AG08396 (cell line): ENCODE measurements at regions not wholly inside any gene's neighbourhood (a gene's known extent, or its start where the extent isn't known, plus 50 kb on each side); places are given as distances from the start of the nearest gene placed in this dataset.

ENCODE experiments used
- DNase-seq: peaks from one replicate; pipeline ENCODE4 v3.0.0; 2012; ENCODE audit warnings: low spot score, mixed read lengths

DNA sequence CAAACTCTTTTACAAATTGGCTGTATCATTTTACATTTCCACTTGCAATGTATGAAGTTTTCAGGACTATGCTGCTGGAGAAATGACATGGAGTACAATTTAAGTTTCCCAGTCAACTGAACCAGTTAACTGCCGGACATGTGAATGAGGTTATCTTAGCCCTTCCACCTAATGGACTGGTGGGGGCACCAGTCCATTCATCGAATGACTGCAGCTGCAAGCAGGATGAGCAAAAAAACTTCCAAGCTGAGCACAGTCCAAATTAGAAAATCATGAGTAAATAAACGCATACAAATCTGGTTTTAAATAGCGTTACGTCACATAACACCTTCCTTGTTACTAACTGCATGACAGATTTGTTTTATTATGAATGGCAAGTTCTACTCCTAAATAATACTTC, 1131.5 kb downstream of the PCDH18 start:
- DNase-seq = peak; percentile 4

DNA sequence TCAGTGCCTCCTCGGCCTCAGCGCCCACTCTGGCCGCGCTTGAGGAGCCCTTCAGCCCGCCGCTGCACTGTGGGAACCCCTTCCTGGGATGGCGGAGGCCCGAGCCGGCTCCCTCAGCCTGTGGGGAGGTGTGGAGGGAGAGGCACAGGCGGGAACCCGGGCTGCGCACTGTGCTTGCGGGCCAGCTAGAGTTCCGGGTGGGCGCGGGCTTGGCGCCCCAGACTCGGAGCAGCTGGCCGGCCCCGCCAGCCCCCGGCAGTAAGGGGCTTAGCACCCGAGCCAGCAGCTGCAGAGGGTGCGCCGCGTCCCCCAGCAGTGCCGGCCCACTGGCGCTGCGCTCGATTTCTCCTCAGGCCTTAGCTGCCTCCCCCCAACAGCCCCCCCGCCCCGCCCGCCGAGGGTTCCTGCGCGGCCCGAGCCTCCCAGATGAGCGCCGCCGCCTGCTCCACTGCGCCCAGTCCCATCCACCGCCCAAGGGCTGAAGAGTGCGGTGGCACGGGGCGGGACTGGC, 1137.0 kb downstream of the PCDH18 start:
- DNase-seq = no peak

DNA sequence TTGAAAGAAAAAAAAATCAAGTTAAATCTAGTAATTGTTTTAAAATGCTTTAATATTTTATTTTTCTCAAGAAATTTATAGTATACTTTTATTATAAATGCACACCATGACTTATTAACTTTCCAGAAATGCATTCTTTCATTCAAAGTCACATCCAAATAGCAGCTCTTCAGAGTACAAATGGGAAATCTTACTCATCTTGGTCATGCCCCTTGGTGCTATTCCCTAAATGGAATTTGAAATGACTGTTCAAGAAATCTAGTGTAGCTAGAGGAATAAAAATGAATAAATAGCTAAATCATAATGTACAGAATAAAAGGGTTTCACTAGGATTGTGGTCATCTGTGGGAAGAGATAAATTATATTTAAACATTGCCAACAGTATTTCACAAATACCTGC, 1139.7 kb downstream of the PCDH18 start:
- DNase-seq = peak; percentile 21

DNA sequence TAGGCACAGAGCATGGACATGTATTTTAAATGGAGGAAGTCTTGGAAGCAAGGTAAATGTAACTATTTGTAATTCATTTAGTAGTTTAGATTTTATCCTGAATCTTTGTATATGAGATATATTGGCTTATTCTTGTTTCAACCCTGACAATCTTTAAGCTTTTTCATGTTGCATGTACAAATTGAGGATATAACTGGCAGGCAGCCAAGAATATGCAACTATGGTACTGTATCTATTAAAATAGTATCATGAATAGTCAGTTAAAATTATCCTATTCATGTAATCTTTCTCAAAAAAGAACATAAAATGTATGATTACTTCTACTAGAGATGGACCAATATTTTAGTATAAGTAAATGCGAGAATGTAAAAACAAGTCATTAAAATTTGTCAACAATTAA, 1141.5 kb downstream of the PCDH18 start:
- no peak for DNase-seq

DNA sequence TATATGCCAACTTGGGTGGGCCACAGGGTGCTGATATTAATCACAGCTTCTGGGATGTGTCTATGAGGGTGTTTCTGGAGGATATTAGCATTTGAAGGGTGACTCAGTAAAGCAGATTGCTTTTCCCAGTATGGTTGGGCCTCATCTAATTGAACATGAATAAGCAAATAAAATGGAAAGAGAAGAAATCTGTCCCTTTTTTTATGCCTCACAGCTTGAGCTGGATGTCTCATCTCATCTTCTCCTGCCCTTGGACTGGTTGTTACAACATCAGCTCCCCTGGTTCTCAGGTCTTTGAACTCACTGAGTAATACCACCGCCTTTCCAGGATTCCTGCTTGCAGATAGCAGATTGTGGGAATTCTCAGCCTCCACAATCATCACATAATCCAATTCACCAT, 1149.2 kb downstream of the PCDH18 start:
- DNase-seq = no peak

DNA sequence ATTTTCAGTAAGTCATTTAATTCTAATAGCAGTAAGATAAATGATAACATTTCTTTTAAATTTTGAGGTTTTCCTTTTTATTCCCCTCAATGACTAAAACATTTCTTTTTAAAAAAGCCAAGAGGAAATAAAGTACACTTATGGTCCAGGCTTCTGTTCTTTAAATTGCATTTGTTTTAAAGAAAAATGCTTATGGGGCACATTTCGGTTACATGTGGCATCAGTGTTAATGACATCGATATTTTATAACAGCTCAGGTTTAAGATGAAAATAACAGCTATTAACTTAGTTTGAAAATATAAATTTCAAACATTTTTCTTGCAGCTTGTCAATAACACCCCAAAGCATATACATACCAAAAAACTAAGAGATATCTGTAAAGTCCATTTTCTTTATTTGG, 1161.1 kb downstream of the PCDH18 start:
- DNase-seq = no peak

DNA sequence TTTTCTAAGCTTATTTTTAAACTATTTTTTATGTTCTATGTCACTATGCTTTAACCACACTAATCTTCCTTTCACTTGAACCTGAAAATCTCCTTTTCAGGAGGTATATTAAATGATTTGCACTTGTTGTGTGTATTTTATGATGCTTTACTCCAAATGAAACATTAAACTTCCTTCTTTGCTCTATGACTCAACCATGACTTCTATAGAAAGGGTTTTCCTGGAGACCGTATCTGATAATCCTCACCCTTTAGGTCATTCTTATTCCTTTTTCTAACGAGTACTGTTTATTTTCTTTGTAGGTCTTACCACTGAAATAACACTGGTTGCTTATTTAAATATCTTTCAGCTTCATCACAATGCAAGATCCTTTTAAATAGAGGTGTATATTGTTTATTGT, 1163.2 kb downstream of the PCDH18 start:
- DNase-seq = no peak

DNA sequence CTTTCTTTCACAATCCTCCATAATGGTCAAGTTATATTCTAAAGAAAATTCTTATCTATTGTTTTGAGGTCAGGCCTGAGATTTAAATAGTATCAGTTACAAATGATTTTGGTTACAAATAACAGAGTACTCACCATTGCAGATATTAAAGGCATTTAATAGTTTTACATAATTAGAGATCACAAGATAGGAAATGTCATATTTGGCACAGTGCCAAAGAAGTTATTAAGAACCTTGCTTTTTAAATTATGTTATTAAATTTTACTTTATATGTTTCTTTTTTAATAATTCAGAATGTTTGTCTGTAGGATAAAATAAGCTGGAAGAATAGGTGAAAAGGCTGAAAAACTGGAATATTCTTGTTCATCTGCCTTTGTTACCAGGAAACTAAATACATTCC, 1174.7 kb downstream of the PCDH18 start:
- DNase-seq = no peak

DNA sequence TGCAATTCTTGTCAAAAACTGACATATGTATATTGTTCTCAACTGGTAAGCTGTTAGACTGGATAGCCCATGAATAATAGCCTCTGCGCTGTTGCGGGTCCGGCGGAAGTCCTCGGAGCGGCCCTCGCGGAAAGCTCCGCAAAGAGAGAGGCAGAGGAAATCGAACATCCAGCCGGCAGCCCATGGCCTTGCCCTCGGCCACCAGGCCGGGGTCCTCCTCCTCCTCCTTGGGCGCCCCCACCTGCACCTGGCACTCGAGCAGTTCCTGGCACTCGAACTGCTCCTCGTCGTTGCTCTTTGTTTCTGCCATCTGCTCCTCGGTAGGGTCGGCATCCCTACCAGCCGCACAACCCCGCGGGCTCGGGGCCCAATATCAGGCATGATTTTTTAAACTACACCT, 1176.3 kb downstream of the PCDH18 start:
- DNase-seq = no peak

DNA sequence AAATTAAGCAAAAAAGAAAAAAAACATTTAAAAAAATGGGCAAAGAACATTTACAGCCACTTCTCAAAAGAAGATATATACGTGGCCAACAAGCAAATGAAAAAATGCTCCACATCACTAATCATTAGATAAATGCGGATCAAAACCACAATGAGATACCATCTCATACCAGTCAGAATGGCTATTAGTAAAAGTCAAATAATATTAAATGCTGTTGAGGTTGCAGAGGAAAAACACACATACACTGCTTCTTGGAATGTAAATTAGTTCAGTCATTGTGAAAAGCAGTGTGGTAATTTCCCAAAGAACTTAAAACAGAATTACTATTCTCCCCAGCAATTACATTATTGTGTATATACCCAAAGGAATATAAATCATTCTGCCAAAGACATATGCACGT, 1189.0 kb downstream of the PCDH18 start:
- no peak for DNase-seq

DNA sequence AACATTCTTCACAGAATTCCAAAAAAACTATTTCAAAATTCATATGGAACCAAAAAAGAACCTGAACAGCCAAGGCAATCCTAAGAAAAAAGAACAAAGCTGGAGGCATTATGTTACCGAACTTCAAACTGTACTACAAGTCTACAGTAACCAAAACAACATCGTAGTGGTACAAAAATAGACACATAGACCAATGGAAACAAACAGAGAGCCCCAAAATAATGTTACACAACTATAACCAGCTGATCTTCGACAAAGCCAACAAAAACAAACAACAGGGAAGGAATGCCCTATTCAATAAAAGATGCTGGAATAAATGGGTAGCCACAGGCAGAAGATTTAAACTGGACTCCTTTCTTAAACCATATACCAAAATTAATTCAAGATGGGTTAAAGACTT, 1189.6 kb downstream of the PCDH18 start:
- no peak for DNase-seq

DNA sequence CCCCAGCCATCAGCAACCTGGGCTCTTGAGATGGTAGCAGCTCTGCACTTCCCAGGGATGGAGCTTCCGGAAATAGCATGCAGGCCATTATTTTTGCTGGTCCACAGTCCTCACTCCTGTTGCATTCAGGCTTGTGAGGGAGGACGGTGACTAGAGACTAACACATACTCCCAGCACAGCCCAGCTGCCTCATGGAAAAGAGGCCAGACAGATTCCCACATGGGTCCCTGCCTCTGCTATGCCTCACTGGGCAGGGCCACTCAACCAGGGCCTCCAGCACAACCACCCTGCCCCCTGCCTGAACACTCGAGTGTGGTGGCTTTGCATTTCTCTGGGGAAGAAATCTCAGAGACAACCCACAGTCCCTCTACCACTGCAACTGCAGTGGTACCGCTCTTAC, 1195.1 kb downstream of the PCDH18 start:
- DNase-seq = no peak

DNA sequence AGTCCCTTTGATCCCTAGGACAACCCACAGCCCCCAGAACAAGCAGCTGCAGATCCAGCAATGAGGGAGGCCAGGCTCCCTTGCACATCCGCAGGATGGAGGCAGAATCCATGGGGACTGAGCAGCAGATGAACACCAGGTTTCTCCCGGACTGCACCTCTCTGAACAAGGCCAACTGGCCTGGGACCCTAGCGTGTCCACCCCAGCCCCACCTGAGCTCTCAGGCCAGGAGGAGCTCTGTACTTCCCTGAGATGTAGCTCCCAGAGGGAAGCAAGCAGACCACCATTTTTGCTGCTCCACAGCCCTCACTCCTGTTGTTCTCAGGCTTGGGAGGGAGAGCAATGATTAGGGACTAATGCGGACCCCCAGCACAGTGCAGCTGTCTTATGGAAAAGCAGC, 1195.8 kb downstream of the PCDH18 start:
- no peak for DNase-seq

DNA sequence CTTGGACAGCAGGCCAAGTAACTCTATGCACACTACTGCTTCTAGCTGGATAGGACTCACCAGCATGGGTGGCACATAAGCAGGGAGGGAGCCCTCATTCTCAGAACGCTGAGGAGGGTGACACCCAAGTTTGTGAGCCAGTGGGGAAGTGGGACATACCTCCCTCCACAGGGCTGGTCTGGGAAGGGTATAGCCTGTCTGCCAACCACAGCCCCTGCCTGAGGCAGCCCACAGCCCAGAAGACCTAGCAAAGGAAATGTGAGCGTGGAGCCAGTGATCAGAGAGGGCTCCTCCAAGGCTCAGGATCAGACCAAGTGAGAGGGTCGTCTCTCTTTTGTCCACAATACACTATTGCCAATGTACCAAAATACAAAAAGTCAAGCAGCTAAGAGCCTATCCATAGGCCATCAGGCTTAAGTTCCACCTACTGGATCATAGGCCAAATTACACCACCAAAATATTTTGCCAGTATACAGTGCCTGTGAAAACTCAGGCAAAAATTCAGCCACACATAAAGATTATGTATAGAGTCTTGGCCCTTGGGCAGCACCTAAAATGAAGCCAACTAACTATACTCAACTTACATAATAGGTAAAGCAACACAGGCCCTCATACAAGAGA, 1203.1 kb downstream of the PCDH18 start:
- DNase-seq = no peak

DNA sequence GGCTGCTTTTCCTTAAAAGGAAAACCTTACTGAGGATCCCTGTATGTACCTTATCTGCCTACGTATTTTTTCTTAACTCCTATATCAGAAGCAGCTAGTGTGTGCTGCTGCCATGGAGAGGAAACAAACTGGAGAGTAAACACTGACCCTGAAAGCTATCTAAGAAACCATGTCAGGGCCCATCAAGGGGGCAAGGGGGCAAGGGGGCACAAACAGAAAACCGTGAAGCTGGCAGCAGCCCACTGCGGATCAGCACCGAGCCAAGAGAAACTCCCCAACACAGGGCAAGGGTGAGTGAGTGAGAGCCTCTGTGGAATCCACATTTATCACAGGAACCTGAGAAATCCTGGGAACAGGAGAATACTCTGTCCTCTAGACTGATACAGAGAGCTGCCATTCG, 1204.2 kb downstream of the PCDH18 start:
- no peak for DNase-seq

DNA sequence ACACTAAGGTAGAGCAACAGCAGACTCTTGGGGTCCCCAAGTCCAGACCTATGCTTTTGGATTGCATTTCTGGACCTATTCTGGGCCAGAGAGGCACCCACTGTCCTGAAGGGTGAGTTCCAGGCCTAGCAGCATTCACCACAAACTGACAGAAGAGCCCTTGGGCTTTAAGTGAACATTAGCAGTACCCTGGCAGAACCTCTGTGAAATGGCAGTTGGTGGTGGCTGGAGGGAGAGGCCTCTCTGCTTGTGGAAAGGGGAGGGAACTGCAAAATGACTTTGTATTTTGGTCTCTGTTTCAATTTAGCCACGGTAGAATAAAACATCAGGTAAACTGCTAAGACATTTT, 1211.9 kb downstream of the PCDH18 start:
- no peak for DNase-seq

DNA sequence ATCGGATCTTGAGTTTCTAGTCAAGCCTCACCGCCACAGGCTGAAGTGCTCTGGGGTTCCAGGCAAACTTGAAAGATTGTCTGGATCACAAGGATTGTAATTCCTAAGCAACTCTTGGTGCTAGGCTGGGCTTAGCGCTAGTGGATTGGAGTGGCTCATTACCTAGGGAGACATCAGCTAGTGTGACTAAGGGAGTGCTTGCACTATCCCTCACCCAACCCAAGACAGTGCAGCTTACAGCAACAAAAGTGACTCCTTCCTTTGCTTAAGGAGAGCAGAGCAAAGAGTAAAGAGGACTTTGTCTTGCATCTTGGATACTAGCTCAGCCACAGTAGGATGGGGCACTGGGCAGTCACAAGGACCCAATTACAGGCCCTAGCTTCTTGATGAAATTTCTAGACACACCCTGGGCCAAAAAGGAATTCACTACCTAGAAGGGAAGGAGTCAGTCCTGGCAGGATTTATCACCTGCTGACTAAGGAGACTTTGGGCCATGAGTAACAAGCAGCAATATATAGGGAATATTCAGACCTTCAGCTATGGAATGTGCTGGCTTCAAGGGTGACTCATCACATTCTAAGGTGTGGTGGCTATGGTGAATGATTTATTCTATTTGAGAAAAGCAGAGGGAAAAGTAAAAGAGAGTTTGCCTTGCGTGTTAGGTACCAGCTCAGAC, 1212.4 kb downstream of the PCDH18 start:
- no peak for DNase-seq

DNA sequence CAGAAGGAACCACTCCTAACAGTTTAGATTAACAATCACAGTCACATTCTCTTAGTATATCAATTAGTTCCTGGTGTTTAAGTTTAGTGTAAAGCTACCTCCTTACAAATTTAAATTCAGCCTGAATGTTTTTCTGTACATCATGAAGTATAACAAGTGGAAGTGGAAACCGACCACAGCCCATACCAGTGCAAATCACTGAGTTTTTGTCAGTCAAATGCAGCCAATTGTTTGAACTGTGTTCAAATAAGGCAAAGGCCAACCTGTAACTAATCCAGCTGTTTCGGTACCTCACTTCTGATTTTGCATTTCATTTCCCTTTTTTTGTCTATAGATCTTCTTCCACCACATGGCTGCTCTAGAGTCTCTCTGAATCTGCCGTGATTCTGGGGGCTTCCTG, 1215.3 kb downstream of the PCDH18 start:
- no peak for DNase-seq

DNA sequence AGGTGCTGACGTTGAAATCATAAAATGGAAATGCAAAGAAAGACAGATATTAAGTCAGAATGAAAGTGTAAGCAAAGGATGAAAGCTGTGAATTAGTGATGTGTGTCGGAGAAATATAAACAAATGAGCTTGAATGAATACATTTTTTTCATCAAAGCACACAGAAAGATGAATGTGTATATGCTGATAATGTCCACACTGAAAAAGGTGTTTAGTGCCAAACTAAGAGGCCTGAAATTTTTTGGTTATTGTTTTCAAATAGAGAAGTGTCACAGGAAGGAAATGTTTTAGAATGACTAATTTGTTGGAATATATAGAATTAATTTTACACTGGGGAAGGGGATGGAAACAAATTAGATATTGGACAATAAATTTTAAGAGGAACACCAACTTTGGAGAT, 1217.6 kb downstream of the PCDH18 start:
- DNase-seq = no peak

DNA sequence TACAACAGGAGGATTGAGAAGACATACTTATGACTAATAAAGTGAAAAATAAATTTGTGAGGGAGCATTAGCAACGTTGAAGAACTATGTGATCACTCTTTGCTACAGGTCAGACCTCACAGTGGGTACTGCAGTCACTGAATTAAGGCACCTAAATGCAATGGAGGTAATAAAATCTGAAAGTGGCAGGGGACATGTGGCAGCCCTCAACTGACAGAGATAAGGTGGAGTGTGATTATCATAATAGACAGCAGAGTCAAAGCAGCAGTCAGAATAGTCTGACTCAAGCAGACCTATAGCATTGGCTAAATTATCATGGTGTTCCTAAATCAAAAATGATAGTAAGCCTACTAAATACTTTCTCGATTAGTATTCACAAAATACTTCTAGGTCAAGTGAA, 1220.5 kb downstream of the PCDH18 start:
- no peak for DNase-seq

DNA sequence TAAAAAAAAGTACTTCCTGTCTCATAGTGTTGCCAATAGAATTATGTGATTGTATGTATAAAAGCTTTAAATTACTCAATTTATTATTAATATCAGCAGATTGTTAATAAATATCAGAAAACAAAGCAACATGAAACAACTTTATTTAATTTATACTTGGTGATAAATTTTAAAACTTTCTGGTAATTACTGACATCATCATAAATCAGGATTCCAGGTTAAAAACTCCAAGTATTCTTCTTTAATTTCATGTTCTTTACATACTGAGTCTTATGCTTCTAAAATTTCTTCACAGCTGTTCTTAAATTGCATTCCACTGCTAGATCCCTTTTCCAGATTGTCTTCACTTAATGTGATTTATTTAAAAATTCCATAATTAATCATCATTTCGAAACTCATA, 1224.5 kb downstream of the PCDH18 start:
- no peak for DNase-seq

DNA sequence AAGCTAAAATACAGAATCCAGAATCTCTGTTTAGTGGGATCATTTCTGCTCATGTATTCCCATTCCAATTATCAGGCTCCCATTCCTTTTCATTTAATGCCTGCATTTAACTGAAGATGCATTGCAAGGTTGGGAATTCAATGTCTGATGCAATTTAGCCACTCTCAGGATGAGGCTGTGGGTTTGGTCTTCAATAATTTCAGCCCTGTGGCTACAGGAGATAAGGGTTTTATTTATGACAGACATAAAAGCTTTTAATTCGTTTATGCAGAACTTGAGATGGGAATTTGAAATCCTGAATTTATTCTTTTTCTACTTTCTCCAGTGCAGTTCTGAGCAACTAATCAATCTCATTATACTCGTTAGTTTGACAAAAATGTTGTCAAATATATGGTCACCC, 1225.9 kb downstream of the PCDH18 start:
- no peak for DNase-seq

DNA sequence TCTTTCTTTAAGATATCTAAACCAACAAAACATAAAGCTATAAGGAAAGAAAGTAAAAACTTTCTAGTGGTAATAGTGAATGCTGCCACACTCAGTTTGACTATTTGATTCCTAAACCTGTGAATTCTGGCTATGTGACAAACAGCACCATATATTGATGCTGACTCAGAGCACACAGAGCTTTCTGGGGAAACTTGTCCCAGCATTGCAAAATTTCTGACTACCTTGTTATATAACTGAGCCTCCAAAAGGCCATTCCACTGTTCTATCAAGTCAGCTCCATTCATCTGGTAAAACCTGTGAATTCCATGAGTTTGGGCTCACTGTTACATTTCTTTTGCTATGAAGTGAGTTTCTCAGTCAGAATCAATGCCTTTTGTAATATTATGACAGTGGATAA, 1229.7 kb downstream of the PCDH18 start:
- DNase-seq = no peak
